Endometrial microvascular endothelial cells (primary cell): ENCODE measurements at regions not wholly inside any gene's neighbourhood (a gene's known extent, or its start where the extent isn't known, plus 50 kb on each side); places are given as distances from the start of the nearest gene placed in this dataset.

Experiments
- in situ Hi-C: cut with HindIII; loops from 2 replicates; pipeline ENCODE4 v1.10.0; 2017; ENCODE audit warnings: low sequenced_read_pairs, low pct_unique_long_range_greater_than_20kb; ENCODE audit errors: inconsistent ontology term

- in situ Hi-C loops: no loop called here
Observed at GRCh38 chr11:19344661-19345518, 104.1 kb upstream of the E2F8 start.

GRCh38 chr11:19342036-19342435 is 101.3 kb upstream of the E2F8 start:
- in situ Hi-C loops: no loop called here

GRCh38 chr11:19338375-19338774 is 97.6 kb upstream of the E2F8 start:
- in situ Hi-C loops: no loop called here

GRCh38 chr11:19337779-19338178 is 97.0 kb upstream of the E2F8 start:
- in situ Hi-C loops: no loop called here

- in situ Hi-C loops: no loop called here
Observed at GRCh38 chr11:19336331-19336730, 95.6 kb upstream of the E2F8 start.

- in situ Hi-C loops: no loop called here
Observed at GRCh38 chr11:19332476-19332875, 91.7 kb upstream of the E2F8 start.

- in situ Hi-C loops: no loop called here
Observed at GRCh38 chr11:19330416-19330815, 89.7 kb upstream of the E2F8 start.

- in situ Hi-C loops: no loop called here
Observed at GRCh38 chr11:19329970-19330369, 89.2 kb upstream of the E2F8 start.

GRCh38 chr11:19328586-19329311 is 88.0 kb upstream of the E2F8 start:
- in situ Hi-C loops: no loop called here

- in situ Hi-C loops: no loop called here
Observed at GRCh38 chr11:19327280-19327679, 86.5 kb upstream of the E2F8 start.

- in situ Hi-C loops: no loop called here
Observed at GRCh38 chr11:19326499-19326898, 85.8 kb upstream of the E2F8 start.

GRCh38 chr11:19323502-19323901 is 82.8 kb upstream of the E2F8 start:
- in situ Hi-C loops: no loop called here

GRCh38 chr11:19321351-19321750 is 80.6 kb upstream of the E2F8 start:
- in situ Hi-C loops: no loop called here

GRCh38 chr11:19320827-19321226 is 80.1 kb upstream of the E2F8 start:
- in situ Hi-C loops: no loop called here

- in situ Hi-C loops: no loop called here
Observed at GRCh38 chr11:19316434-19316833, 75.7 kb upstream of the E2F8 start.

- in situ Hi-C loops: no loop called here
Observed at GRCh38 chr11:19315511-19315910, 74.8 kb upstream of the E2F8 start.

GRCh38 chr11:19313140-19313539 is 72.4 kb upstream of the E2F8 start:
- in situ Hi-C loops: no loop called here

- in situ Hi-C loops: no loop called here
Observed at GRCh38 chr11:19311308-19312030, 70.7 kb upstream of the E2F8 start.

- in situ Hi-C loops: no loop called here
Observed at GRCh38 chr11:19307498-19307897, 66.8 kb upstream of the E2F8 start.
